ENCODE measurements at regions not wholly inside any gene's neighbourhood (a gene's known extent, or its start where the extent isn't known, plus 50 kb on each side); places are given as distances from the start of the nearest gene placed in this dataset.

DNA sequence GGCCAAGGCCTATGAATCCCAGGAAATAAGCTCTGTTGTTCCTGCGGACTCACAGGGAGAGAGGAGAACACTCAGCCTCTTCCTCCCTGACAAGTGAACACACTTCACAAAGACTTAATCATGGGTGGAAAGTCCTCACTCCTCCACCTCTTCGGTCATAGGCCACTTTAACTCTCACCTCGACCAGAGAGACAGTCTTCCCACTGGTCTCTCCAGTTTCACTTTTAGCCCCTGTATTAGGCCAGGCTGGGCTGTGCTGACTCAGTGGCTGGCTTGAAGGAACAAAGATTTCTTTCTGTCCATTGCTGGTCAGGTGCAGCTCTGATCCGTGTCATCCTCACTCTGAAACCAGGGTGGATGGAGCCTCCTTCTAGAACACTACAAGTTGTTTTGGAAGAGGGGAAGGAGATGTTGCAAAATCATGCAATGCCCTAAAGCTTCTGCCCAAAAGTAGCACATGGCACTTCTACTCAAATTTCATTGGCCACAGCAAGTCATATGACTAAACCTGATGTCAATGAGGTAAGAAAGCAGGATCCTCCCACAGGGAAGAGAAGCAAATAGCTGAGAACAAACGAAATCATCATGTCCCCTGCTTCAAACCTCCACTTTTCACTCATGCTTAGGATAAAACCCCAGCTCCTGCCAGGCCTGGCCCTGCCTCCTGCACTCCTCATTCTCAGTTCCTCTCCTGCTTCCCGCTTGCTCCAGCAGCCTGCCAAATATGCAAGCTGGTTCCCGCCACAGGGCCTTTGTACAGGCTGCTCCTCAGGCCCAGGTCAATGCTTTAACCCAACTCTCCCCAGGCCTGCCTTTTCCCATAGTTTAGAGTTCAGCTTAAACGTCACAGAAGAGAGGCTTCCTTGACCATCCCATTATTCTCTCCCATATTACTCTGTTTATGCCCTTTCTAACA lies 150.5 kb upstream of the RUNX3 start:
- DNase-seq: peak; percentile 65

DNA sequence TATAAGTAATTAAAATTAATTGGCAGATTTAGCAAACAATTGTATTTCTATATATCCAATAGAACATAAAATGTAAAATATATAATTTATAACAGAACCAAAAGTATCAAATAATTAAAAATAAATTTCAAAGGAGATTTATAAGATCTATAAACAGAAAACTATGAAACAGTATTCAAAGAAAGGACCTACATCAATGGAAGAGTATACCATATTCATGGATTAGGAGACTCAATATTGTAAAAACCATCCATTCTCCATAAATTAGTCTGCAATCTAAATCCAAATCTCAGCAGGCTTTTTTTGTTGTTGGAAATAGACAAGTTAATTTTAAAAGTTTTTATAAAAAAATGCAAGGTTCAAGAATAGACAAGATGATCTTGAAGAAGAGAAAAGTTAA lies 149.0 kb upstream of the RUNX3 start:
- no peak for DNase-seq

DNA sequence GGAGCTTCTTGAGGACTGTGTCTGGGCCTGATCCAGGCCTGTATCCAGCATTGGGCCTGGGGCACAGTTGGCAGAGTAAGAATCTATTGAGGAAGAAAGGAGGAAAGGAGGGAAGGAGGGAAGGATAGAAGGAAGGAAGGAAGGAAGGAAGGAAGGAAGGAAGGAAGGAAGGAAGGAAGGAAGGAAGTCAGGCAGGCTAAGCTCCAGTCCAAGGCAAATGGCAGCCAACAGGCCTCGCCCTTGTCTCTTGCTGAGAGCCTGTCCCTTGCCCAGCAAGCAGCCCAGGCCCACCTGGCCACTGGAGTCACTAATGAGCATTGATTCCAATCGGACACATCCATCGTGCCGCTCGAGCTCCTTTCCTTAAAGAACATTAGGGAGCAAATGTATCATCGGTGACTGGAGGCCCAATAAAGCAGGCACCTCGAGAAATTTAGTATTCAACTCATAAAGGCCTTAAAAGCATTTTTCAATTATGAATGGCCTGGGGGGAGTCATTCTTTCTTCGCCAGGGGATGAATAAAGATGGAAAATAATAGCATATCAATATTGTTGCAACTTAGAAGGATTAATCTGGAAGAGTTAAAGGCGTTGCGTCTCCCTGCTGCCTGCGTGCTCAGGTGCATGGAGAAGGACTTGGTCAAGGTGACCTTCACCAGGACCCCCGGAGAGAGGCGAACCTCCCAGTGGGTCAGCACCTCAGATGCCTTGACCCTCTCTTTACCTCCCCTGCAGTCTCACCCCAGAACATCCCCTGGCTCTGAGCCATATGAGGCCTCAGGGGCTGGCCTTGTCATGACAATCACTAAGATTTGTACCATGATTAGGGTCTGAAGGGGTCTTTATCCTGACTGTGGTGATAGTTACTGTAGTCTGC lies 144.5 kb upstream of the RUNX3 start:
- no peak for DNase-seq

DNA sequence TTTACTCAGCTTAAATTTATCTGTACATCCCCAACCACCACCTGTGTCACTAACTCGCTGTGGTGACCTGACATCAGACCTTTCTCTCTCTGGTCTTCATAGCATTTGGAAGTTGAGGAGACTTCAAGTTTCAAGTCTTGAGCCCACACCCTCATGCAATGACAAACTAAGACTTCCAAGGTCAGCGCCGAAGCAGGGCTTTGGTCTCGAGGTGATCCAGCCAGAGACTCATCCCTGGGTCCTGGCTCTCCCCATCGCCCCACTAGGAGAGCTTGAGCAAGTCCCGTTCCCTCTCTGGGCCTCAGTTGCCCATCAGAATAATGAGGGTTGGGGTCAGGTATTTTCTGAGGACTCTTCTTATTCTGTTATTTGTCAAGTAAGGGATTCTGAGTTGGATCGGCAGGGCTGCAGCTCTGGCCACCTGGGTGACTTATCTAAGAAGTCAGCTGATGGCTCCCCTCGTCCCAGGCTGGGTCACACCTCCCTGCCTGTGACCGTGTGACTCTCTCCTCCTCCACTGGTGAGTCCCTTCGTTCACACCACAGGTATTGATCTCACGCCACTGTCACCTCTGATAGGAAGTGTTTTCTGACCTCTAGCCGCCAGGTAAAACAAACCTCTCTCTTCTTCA lies 143.7 kb upstream of the RUNX3 start:
- DNase-seq: no peak

DNA sequence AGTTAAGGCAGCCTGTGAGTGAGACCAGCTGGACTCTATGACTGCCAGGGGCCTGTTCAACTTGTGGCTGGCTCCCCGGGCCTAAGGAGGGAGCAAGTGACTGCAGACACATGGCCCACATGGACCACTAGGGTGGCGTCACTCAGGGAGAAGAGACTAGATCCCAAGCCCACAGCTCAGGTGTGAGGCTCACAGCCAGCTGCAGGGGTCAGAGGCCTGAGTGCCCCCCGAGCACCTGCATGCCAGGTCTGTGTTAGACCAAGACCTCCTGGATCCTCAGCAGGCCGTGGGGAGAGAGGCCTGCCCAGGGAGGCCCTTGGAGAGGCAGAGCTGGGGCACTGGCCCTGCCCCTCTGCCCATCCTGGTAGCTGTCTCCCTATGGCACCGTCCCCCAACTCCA lies 142.4 kb upstream of the RUNX3 start:
- no peak for DNase-seq

DNA sequence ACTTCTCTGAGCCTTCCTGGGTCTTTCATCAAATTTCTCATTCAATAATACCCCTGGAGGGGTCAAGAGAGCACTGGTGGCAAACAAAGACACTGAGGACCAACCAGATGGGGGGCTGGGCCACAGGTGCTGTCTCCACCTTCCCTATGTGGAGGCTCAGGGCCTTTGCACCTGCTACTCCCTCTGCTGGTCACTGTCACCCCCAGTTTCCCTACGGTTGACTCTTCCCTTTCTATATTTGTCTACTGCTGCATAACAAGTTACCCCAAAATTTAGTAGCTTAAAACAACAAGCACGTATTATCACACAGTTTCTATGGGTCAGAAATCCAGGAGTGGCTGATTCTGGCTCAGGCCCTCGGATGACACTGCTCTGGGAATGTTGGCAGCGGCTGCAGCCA lies 138.8 kb upstream of the RUNX3 start:
- DNase-seq: no peak

DNA sequence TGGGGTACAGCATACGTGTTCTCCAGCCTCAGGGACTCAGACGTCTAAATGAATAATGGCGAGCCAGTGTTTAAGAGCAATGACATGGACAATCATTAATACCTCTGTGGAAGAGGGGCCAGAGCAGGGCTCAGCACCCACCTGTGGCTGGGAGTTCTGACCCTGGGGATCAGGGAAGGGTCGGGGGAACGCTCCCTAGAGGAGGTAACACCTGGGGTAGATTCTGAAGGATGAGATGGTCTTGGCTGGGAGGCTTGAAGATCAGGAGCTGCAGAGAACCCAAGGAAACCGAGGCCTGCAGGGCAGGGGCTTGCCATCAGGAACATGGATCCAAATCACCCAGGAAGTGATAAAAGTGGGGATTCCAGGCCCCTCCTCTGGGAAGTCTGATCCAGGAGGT lies 138.2 kb upstream of the RUNX3 start:
- no peak for DNase-seq

DNA sequence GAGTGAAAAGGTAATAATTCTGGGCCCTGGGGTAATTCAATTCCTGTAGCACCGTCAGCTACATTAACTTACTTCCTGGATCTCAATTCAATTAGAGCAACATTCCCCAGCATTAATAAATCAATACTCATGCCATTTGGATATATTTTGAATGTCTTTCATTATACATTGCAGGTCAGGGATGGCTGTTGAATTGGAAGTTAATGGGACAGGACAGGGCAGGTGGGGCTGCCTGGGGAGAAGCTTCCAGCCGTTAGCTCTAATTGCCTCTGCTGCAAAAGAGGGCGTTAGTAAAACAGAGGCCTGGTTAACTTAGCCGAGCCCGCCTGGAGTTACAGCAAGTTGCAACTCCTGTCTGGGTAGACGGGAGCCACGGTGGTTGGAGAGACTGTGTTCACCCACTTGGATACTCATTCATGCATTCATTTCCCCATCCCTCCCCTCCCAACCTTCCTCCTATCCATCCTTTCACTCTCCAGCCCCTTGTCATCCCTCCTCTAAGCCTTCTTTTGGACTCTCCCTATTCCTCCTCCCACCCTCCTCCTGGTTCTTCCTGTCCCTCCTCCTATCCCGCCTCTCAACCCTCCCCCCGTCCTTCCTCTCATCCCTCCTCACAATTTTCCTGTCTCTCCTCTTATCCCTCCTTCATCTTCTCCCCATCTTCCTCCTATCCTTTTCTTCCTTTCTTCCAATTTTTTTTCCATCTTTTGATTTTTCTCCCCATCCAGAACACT lies 137.6 kb upstream of the RUNX3 start:
- DNase-seq: no peak

DNA sequence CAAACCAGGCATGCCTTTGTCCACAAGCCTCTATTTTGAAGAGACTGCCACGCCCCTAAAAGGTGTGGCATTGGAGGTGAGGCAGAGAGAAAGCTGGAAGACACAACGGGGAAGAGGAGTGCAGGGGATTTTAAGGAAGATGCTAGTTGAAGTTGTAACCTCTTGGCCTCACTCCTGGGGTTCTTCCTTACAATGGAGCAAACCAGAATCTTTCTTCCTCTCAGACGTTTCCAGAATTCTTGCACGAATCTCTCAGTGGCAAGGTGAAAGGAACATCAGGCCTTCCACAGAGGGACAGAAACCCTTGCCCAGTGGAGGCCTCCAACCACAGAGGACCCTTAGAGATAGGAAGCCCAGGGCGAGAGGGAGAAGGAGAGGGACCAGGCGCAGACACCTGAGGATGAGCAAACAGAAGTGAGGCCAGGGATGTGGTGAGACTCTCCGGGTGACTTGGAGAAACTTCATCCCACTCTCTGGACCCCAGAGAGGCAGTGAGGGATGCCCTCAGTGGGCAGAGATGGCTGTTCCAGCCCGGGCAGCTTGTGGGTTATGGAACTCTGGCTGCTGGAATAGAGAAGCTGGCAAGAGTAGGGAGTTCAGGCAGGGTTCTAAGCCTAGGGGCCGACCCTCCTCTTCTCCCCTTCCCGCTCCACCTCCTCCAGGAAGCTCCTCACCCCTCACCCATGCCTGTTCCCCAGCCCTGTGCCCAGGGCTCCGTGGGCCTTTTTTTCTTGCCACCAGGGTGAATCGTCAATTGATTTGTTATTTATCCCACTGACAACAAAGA lies 136.8 kb upstream of the RUNX3 start:
- no peak for DNase-seq

DNA sequence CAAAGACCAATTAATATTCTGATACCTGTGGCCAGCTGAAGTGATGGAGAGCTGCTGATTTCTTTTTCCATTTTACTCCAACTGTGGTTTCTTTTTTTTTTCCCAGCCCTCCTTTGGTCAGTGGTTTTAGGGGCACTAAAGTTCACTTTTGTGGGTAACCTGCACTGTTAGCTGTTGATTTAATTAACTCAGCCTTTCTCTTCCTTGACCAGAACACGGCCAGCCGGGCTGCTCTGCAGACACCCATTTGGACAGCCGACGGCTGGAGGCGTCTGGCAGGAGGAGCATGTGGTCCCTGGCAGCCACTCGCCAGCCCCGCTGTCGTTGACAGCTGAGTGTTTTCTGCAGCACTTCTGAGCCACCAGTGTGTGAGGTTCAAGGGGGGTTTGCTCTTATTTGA lies 136.2 kb upstream of the RUNX3 start:
- DNase-seq: no peak

DNA sequence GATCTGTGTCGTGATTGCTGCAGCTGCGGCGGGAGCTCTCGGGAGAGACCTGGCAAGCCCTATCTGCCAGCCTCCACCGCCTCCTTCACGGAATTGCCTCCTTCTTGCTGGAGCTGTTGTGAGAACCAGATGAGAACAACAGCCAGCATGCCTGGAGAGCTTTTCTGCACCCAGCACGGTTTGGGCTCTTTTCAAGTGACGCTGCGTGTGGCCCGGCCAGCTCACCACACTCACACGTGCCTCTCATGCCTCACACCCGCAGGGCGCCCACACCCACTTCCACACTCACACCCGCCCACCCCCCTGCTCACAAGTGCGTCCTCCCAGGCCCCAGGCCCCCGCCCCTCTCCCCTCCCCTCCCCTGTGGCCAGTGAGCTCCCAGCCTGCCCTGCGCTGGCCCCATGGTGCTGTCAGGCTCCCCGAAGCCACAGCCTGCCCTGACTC lies 135.7 kb upstream of the RUNX3 start:
- no peak for DNase-seq

DNA sequence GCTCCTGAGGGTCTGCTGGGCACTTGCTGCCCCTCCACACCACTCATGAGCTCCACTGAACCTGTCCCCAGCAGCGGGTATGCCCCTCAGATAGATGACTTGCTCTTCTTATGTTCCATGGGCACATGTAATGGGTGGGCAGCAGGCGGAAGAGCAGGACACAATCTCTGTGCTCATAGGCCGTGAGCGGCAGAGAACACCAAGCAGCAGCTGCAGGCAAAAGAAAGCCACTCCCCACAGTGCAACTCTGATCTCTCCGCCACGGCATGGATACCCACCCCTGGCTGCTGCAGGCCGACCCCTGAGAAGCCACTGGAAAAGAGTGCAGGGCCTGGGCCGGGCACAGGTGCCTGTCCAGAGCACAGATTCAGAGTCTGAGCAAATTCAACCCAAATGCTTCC lies 135.2 kb upstream of the RUNX3 start:
- no peak for DNase-seq

DNA sequence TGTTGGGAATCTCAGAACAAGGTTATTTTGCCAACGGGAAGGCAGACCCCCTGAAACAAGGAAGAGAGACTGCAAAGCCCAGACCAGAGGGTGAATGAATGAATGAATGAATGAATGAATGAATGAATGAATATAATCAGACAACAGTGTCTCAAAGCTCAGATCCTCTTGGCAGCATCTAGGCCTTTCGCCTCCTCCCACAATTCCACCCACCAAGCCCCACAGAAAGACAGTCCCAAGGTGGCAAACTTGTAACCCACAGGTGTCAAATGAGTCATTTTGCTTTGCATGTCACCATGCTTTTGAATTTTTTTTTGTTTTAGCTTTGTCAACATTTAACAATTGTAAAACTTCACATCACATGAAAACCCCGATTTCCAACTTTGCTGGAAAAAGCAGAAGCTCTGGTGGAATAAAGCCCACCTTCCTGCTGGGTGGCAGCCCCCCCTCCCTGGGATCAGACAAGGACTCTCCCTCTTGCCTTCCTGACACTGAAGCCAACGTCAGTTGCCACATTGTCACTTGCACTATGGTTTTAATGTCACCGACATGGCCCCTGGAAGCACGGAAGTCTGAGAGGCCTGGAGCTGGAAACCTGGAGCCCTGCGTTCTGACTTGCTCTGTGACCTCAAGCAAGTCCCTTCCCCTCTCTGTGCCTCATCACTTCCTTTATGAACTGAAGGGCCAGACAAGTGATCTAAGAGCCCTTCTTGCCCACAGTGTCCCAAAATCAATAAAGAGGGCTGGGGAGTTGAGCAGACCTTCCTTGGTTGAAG lies 134.6 kb upstream of the RUNX3 start:
- peak; percentile 46 for DNase-seq

DNA sequence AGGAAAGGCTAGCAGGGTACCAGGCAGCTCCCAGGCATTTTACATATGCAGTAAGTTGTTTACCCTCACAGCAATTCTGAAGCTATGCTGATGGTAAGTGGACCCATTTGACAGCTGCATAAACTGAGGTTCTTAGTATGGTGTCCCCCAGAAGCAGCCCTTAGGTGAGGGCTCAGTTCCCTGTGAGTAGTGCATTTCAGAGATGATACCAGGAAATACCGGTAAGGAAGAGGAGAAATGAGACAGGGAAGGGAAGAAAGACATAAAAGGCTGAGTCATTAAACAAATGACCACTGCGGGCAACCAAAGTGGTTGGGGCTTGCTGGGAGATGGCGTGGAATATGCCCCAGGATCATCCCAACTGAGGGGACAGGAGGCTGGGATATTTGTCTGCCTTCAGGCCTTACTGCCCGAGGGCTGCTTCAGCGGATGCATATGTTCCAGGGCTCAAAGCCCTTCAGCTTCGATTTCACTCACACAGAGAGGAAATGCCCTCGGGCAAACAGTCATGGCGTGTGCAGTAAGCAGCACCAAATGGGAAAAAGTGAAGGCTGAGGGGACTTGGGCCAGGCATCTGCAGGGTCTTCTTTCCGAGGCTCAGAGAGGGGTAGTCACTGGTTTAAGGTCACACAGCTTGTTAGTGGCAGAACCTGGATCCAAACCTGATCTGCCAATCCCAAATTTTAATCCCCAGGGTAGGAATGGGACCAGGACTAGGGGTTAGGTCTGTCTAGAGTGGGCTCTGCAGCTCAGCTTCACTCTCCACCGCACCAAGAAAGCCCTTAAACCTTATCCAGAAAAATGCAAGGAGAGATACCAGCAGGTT lies 133.7 kb upstream of the RUNX3 start:
- DNase-seq: no peak

DNA sequence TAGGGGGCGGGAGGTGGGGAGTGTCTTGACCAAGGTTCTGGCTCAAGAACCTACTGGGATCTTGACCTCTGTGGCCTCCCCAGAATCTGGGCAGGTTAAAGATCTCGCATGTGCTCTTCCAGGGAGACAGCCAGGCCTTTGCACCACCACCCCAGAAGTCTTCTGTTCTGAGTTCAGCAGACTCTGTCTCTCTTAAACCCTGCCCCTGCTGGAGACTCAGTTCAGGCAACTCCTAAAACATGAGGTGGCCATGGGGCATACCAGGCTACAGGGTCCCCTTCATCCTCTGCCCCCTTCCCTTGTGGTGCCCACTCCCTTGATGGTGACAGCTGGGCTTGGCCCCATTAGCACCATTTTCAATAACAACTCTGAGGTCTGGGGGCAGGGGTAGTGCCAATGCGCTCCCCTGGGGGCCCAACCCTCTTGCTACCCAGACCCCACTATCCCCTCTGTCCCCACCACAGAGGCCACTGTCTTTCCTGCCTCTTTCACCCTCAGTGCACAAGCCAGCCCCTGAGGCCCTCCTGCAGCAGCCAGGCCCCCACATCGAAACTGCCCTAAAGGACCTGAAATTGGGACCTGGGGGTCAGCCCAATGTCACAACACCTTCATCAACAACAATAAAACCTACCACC lies 132.7 kb upstream of the RUNX3 start:
- DNase-seq: no peak

DNA sequence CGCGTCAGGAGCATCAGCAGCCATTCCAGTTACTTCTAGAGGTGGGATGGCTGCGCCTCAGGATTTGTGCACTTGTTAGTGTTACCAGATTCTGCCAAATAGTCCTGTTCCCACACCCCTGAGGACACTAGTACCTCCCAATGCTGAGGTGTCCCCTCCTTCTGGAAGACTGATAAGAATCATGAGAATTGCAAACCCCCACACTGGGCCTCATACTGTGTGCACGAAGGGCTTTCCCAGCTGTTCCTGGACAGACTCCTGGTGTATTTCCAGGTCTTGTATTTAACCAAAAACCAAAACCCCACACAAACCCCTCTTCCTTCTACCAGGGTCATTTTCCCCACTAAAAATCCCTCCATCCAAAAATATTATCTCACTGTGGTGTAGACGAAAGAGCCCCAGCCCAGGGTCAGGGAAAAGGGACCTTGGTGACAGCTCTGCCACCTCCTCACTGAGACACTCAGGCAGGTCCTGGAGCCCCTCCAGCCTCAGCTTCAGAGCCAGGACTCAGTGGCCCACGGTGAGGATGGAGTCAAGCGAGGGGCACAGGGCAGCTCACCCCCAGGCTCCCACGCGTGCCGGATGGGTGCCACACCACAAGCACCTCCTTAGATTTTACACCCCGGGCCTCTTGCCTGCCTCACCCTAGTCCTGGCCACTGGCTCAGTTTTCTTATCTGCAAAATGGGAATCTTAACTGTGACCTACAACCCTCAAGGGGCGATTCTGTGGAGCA lies 131.4 kb upstream of the RUNX3 start:
- DNase-seq: no peak

DNA sequence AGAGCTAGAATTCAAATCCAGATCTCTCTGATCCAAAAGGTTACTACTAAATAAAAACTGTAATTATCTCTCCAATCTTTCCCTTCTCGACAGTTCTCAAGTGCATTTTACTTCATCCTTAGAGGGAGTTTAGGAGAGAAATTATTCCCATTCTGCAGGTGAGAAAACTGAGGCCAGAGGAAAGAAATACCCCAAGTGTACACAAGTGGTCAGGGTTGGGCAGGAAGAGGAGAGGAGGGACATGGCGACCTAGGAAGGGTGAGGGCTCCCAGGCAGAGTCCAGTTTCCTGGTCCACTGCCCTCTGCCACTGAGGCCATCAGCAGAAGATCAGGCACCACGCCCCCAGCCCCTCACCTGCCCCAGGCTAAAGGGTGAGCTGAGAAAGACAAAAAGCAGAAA lies 127.1 kb upstream of the RUNX3 start:
- no peak for DNase-seq

DNA sequence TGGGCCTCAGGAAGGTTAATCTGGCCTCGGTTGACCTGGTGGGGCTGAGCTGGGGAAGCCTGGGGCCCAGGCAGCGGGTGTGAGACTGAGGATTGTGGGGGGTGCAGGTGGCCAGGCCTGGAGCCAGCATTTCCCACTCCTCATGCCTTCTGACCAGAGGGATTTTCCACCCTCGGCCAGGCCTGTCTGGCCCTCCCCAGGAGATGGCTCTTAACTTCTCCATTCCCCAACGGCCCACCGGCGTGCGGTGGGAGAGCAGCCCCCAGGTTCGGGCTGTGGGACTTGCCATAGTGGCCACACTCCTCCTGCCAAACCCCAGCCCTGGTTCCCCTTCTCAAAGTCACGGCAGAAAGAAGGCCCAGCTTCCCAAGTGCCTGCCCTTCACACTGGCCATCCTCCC lies 126.5 kb upstream of the RUNX3 start:
- DNase-seq: no peak

DNA sequence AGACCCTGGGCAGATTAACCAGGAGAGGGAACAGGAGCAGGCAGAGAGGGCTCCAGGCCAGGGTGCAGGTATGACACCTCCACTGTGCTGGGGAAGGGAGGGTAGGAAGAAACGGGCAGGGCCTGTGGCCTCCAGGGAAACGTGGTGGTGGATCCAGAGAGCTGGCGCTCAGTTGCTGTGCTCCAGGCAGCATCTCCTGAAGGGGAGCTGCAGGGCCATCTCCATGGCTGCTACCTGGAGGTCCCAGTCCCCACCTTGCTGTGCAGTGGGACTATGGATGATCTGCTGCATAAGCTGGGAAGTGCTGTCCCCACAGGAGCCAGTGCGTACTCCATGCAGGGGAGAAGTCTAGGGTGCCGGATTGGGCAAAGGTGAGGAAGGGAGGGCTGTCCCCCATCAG lies 125.9 kb upstream of the RUNX3 start:
- no peak for DNase-seq
